HS-5 (cell line): ENCODE measurements at regions not wholly inside any gene's neighbourhood (a gene's known extent, or its start where the extent isn't known, plus 50 kb on each side); places are given as distances from the start of the nearest gene placed in this dataset.

Source experiments
- DNase-seq: peaks from one replicate; pipeline ENCODE4 v3.0.0-alpha.2; 2012; ENCODE audit warnings: low read depth

DNA sequence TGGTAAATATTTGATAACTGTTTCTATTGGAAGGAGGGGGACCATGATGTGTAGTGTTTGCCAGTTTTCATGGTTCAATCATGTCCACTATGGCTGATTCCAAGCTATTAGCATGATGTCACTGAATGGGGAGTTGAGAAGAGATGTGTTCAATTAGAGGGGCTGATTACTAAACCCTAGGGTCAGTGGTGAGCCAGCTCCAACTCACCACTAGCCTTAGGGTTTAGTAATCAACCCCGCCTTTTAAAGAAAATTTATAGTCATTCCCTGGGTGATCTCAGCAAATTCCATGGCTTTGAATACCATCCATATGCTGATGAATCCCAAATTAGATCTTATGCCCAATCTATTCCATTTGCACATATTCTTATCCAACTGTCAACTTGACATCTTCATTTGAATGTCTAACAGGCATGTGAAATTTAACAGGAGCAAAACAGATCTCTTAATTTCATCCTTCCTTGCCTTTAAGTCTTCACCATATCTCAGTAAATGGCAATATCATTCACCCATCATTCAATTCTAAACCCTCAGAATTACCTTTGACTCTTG, 98.8 kb downstream of the GCNT1 start:
- peak; percentile 86 for DNase-seq

DNA sequence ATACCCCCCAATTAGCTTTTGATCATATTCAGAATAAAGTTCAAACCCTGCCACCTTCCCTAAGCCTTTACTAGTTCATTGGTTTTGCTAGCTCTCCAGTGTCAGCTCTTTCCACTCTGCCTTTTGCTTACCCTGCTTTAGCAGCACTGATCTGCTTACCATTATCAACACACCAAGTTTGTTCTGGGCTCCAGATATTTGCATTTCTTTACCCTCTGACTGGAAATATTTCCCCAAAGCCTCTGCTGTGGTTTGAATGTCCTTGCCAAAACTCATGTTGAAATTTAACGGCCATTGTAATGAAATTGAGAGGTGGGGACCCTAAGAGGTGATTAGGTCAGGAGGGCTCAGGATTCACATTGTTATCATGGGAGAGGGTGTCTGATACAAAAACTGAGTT, 99.5 kb downstream of the GCNT1 start:
- DNase-seq, result no peak

DNA sequence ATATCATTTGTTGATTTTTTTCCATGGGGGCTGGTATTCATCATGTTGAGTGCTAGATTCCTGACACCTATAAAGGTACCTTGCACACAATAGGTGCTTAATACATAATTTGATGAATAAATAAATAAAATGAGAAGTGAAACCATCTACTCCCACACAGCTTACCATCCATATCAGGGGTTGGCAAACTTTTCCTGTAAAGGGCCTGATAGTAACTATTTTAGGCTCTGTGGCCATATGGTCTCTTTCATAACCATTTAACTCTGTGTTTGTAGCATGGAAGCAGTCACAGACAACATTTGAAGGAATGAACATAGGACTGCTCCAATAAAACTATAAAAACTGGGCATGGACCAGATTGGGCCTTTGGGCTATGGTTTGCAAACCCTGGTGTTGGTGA, 100.3 kb downstream of the GCNT1 start:
- no peak for DNase-seq

DNA sequence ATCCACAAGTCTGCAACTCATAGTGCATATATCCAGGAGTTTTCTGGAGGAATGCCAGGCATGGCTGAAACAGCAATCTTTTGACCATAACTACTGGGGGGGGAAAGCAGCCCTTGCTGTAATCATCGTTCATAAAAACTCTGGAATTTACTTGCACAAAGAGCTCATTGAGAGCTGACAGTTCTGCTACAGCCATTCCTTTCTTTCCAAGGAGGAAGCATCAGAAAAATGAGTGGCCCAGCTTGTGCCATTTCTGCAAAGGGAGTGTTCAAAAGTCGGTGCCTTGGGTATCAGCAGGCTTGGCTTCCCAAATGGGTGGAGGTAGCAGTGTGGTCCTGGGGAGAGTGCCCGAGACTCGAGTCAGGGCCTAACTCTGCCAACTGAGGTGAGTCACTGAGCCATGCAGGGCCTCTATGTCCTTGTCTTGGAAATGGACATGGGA, 101.5 kb downstream of the GCNT1 start:
- no peak for DNase-seq

DNA sequence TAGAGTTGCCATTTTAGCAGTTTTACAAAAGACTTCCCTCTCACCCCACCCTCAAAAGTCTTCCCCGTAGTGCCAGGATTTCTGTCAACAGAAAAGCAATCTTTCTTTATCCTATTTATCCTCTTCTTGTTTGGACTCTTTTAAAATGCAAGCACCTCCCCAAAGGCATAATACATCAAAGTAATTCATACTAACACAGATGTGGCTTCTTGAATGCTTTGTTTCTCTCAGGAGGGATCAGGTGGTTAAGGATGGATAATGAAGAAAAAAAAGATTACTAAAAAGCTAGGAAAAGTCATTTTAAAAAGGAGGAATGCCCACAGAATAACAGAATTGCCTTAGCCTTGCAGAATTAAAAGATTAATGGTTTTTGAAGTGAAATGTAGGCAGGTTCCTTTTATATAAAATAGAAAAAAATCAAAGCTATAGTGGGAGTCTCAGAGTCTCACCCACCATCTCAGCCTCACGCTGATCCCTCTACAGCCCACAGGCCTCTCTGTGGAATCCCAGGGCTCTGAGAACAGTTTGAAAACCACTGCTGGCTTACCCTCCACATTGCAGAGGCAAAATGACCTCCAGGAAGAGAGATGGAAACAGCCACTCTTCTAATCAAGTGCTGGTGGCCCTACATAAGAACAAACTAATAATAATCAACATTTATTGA, 102.2 kb downstream of the GCNT1 start:
- no peak for DNase-seq
